DOHH2 (cell line): ENCODE measurements at regions not wholly inside any gene's neighbourhood (a gene's known extent, or its start where the extent isn't known, plus 50 kb on each side); places are given as distances from the start of the nearest gene placed in this dataset.

Experiments used
- H3F3A ChIP-seq: fragments of 200-600 bp; sonication (generic), shearing (Covaris generic); 2 replicates; pipeline ENCODE4 v1.6.0; 2016; ENCODE audit warnings: antibody characterized with exemption, mild to moderate bottlenecking; ENCODE audit not compliant: control insufficient read depth, insufficient read depth
- H3K27ac ChIP-seq: fragments of 200-600 bp; sonication (generic); 2 replicates; pipeline ENCODE4 v1.5.1; 2014; ENCODE audit warnings: low read depth, mild to moderate bottlenecking, low read length, moderate library complexity
- H3K27me3 ChIP-seq: fragments of 200-600 bp; sonication (generic); 2 replicates; pipeline ENCODE4 v1.6.1; 2014; ENCODE audit warnings: mild to moderate bottlenecking, low read length, mixed read lengths; ENCODE audit not compliant: control insufficient read depth
- H3K36me3 ChIP-seq: fragments of 200-600 bp; sonication (generic); 2 replicates; pipeline ENCODE4 v1.6.1; 2014; ENCODE audit warnings: mild to moderate bottlenecking, low read length, moderate library complexity, mixed read lengths; ENCODE audit not compliant: control insufficient read depth
- H3K4me1 ChIP-seq: fragments of 200-600 bp; sonication (generic); 2 replicates; pipeline ENCODE4 v1.6.1; 2014; ENCODE audit warnings: mild to moderate bottlenecking, low read length, mixed read lengths; ENCODE audit not compliant: control insufficient read depth
- H3K4me2 ChIP-seq: fragments of 200-600 bp; sonication (generic); 2 replicates; pipeline ENCODE4 v1.6.0; 2014; ENCODE audit warnings: mild to moderate bottlenecking, low read length, moderate library complexity
- H3K4me3 ChIP-seq: fragments of 200-600 bp; sonication (generic); 2 replicates; pipeline ENCODE4 v1.5.1; 2014; ENCODE audit warnings: mild to moderate bottlenecking, low read length, mixed read lengths
- H3K79me2 ChIP-seq: fragments of 200-600 bp; sonication (generic); 2 replicates; pipeline ENCODE4 v1.6.1; 2014; ENCODE audit warnings: mild to moderate bottlenecking, low read length, mixed read lengths; ENCODE audit not compliant: control insufficient read depth
- H3K9me2 ChIP-seq: fragments of 200-600 bp; sonication (generic); replicated peaks from 2 replicates; pipeline ENCODE4 v1.6.1; 2014; ENCODE audit warnings: mild to moderate bottlenecking, low read length, mixed read lengths; ENCODE audit not compliant: control insufficient read depth
- H3K9me3 ChIP-seq: fragments of 200-600 bp; sonication (generic); 2 replicates; pipeline ENCODE4 v1.6.1; 2014; ENCODE audit warnings: antibody characterized with exemption, low read length, mixed read lengths; ENCODE audit not compliant: control insufficient read depth, insufficient read depth
- H4K20me1 ChIP-seq: fragments of 200-600 bp; sonication (generic); 2 replicates; pipeline ENCODE4 v1.6.0; 2014; ENCODE audit warnings: low read depth, mild to moderate bottlenecking, antibody characterized with exemption, low read length, moderate library complexity; ENCODE audit not compliant: control insufficient read depth, insufficient read depth
- CTCF ChIP-seq: fragments of 200-600 bp; sonication (generic); IDR thresholded peaks from one replicate; pipeline ENCODE4 v1.5.1; 2014; ENCODE audit warnings: antibody characterized with exemption, mild to moderate bottlenecking, low read depth, low read length; ENCODE audit not compliant: poor library complexity, severe bottlenecking
- EZH2phosphoT487 ChIP-seq: fragments of 200-600 bp; sonication (generic); IDR thresholded peaks from 2 replicates; pipeline ENCODE4 v1.6.1; 2017; ENCODE audit warnings: borderline replicate concordance, mild to moderate bottlenecking, antibody characterized with exemption, low read length, moderate library complexity, mixed read lengths

GRCh38 chr1:39147099-39148025, 57.1 kb upstream of the MACF1 start:
- no peaks in the 10 kb centered on the region for H3K9me2 ChIP-seq
- H3K27me3 ChIP-seq: peaks cover 35% of the 10 kb centered on the region
- H3K36me3 ChIP-seq: no peaks in the 10 kb centered on the region
- H3F3A ChIP-seq: no peaks in the 10 kb centered on the region
- TF ChIP-seq EZH2phosphoT487: no peak
- TF ChIP-seq CTCF: no peak
- H3K4me2 ChIP-seq: no peak overlapping the region
- no peaks in the 10 kb centered on the region for H3K79me2 ChIP-seq
- no peaks in the 10 kb centered on the region for H4K20me1 ChIP-seq
- no peaks in the 10 kb centered on the region for H3K4me1 ChIP-seq
- no peak overlapping the region for H3K4me3 ChIP-seq
- no peak overlapping the region for H3K27ac ChIP-seq
- no peaks in the 10 kb centered on the region for H3K9me3 ChIP-seq

- Histone ChIP-seq H3K27me3 (peaks cover 45% of the 10 kb centered on the region), H3K4me3 (no peak overlapping the region), H3K4me1 (no peaks in the 10 kb centered on the region), H3K27ac (no peak overlapping the region), H4K20me1 (no peaks in the 10 kb centered on the region), H3K79me2 (no peaks in the 10 kb centered on the region), H3K4me2 (no peak overlapping the region), H3F3A (no peaks in the 10 kb centered on the region), H3K9me3 (no peaks in the 10 kb centered on the region), H3K36me3 (no peaks in the 10 kb centered on the region), H3K9me2 (no peaks in the 10 kb centered on the region)
- no peak for TF ChIP-seq CTCF
- no peak for TF ChIP-seq EZH2phosphoT487
Measured at GRCh38 chr1:39148942-39149341, 55.6 kb upstream of the MACF1 start.

- no peaks in the 10 kb centered on the region for H3K79me2 ChIP-seq
- H3F3A ChIP-seq: no peaks in the 10 kb centered on the region
- H4K20me1 ChIP-seq: no peaks in the 10 kb centered on the region
- H3K4me3 ChIP-seq: no peak overlapping the region
- no peaks in the 10 kb centered on the region for H3K4me1 ChIP-seq
- H3K9me3 ChIP-seq: no peaks in the 10 kb centered on the region
- TF ChIP-seq CTCF (no peak), EZH2phosphoT487 (no peak)
- no peak overlapping the region for H3K27ac ChIP-seq
- H3K4me2 ChIP-seq: no peak overlapping the region
- H3K27me3 ChIP-seq: peaks cover 49% of the 10 kb centered on the region
- no peaks in the 10 kb centered on the region for H3K9me2 ChIP-seq
- no peaks in the 10 kb centered on the region for H3K36me3 ChIP-seq
Measured at GRCh38 chr1:39149509-39149908, 55.0 kb upstream of the MACF1 start.
